ENCODE measurements at regions not wholly inside any gene's neighbourhood (a gene's known extent, or its start where the extent isn't known, plus 50 kb on each side); places are given as distances from the start of the nearest gene placed in this dataset.
"Not testable (repeated sequence)": the region's sequence is repeated elsewhere in the genome, so short reads cannot be mapped to it uniquely, and the experiment has no call there.

- no peak for DNase-seq (ENCODE audit: low read depth in 2 of 2)
These were observed 161.5 kb upstream of the CDKN2B start for GRCh38 chr9:22170556-22170955.

GRCh38 chr9:22170990-22171670, 162.0 kb upstream of the CDKN2B start:
- no peak for DNase-seq (ENCODE audit: low read depth in 2 of 2)

- DNase-seq (ENCODE audit: low read depth in 2 of 2), result no peak
These were observed 162.6 kb upstream of the CDKN2B start for GRCh38 chr9:22171691-22172090.

GRCh38 chr9:22173908-22174307, 164.8 kb upstream of the CDKN2B start:
- no peak for DNase-seq (ENCODE audit: low read depth in 2 of 2)

- DNase-seq (ENCODE audit: low read depth in 2 of 2), result no peak
These were observed 167.0 kb upstream of the CDKN2B start for GRCh38 chr9:22175972-22176545.

GRCh38 chr9:22181021-22181420, 171.9 kb upstream of the CDKN2B start:
- DNase-seq (ENCODE audit: low read depth in 2 of 2), result not testable (repeated sequence)

GRCh38 chr9:22189471-22189870, 180.4 kb upstream of the CDKN2B start:
- no peak for DNase-seq (ENCODE audit: low read depth in 2 of 2)

- not testable (repeated sequence) for DNase-seq (ENCODE audit: low read depth in 2 of 2)
These were observed 187.9 kb upstream of the CDKN2B start for GRCh38 chr9:22197000-22197399.

GRCh38 chr9:22198681-22199080, 189.6 kb upstream of the CDKN2B start:
- no peak for DNase-seq (ENCODE audit: low read depth in 2 of 2)

- DNase-seq (ENCODE audit: low read depth in 2 of 2), result no peak
These were observed 192.2 kb upstream of the CDKN2B start for GRCh38 chr9:22201256-22201655.

GRCh38 chr9:22203371-22204138, 194.4 kb upstream of the CDKN2B start:
- DNase-seq (ENCODE audit: low read depth in 2 of 2), result no peak

GRCh38 chr9:22204240-22204639, 195.1 kb upstream of the CDKN2B start:
- DNase-seq (ENCODE audit: low read depth in 2 of 2), result no peak

- DNase-seq (ENCODE audit: low read depth in 2 of 2), result no peak
These were observed 197.7 kb upstream of the CDKN2B start for GRCh38 chr9:22206833-22207232.

- DNase-seq (ENCODE audit: low read depth in 2 of 2), result peak in 1 of 2 donors; percentile 1
These were observed 199.9 kb upstream of the CDKN2B start for GRCh38 chr9:22208846-22209585.

GRCh38 chr9:22210262-22210661, 201.2 kb upstream of the CDKN2B start:
- no peak for DNase-seq (ENCODE audit: low read depth in 2 of 2)

- DNase-seq (ENCODE audit: low read depth in 2 of 2), result no peak
These were observed 201.8 kb upstream of the CDKN2B start for GRCh38 chr9:22210936-22211335.

GRCh38 chr9:22211588-22212360, 202.7 kb upstream of the CDKN2B start:
- no peak for DNase-seq (ENCODE audit: low read depth in 2 of 2)

- DNase-seq (ENCODE audit: low read depth in 2 of 2), result no peak
These were observed 204.9 kb upstream of the CDKN2B start for GRCh38 chr9:22214021-22214420.

- no peak for DNase-seq (ENCODE audit: low read depth in 2 of 2)
These were observed 205.5 kb upstream of the CDKN2B start for GRCh38 chr9:22214497-22215031.

- DNase-seq (ENCODE audit: low read depth in 2 of 2), result no peak
These were observed 206.4 kb upstream of the CDKN2B start for GRCh38 chr9:22215521-22215920.

GRCh38 chr9:22216730-22217172, 207.6 kb upstream of the CDKN2B start:
- no peak for DNase-seq (ENCODE audit: low read depth in 2 of 2)

Data from activated CD4-positive, alpha-beta T cell treated with anti-CD3 and anti-CD28 coated beads for 24 hours (primary cell).